ENCODE measurements at regions not wholly inside any gene's neighbourhood (a gene's known extent, or its start where the extent isn't known, plus 50 kb on each side); places are given as distances from the start of the nearest gene placed in this dataset.

DNA sequence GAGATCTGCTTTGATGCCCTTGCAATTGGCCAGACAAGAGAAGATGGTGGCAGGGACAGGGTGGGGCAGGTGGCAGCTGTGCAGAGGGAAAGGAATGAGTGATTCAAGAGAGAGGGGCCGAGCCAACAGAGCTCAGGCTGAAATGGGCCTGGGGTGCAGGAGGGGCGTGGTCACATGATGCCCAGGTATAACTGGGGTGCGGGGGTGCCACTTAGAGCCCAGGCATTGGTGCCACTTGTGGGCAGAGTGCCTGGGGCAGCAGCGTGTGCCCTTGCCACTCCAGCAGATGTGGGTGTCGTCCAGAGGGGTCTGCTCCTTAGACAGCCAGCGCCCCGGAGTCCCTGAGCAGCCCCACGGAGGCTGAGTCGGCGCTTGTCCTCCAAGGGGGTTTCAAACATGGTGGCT, 88.7 kb downstream of the PLXNA1 start:
- ATAC-seq (ENCODE audit: insufficient read depth, low read depth) (no peak), DNase-seq (no peak)
- H3K27ac ChIP-seq (ENCODE audit: low read length) = no peak overlapping the region
- H3K9me3 ChIP-seq (ENCODE audit: insufficient read depth, low read length, severe bottlenecking) = no peaks in the 10 kb centered on the region
- no peaks in the 10 kb centered on the region; the same call in 1 of the 2 replicates for H4K20me1 ChIP-seq (ENCODE audit: insufficient read depth, low read length)
- no peak overlapping the region for H3K4me3 ChIP-seq (ENCODE audit: low read depth in 1 of 2, low read length in 2 of 2)
- TF ChIP-seq, protein P1, sequence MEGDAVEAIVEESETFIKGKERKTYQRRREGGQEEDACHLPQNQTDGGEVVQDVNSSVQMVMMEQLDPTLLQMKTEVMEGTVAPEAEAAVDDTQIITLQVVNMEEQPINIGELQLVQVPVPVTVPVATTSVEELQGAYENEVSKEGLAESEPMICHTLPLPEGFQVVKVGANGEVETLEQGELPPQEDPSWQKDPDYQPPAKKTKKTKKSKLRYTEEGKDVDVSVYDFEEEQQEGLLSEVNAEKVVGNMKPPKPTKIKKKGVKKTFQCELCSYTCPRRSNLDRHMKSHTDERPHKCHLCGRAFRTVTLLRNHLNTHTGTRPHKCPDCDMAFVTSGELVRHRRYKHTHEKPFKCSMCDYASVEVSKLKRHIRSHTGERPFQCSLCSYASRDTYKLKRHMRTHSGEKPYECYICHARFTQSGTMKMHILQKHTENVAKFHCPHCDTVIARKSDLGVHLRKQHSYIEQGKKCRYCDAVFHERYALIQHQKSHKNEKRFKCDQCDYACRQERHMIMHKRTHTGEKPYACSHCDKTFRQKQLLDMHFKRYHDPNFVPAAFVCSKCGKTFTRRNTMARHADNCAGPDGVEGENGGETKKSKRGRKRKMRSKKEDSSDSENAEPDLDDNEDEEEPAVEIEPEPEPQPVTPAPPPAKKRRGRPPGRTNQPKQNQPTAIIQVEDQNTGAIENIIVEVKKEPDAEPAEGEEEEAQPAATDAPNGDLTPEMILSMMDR (IDR thresholded peaks at IDR 0.05; ENCODE audit: borderline replicate concordance, extremely low read depth, low read length, poor library complexity, severe bottlenecking) = no peak
- TF ChIP-seq EZH2 (IDR thresholded peaks at IDR 0.05; ENCODE audit: borderline replicate concordance, low read depth, low read length, severe bottlenecking) = no peak
- H3K36me3 ChIP-seq (ENCODE audit: insufficient read depth, low read length) = no peaks in the 10 kb centered on the region
- H3K79me2 ChIP-seq (ENCODE audit: insufficient read depth, low read length) = no peaks in the 10 kb centered on the region
- H3K27me3 ChIP-seq (ENCODE audit: insufficient read depth, low read length, poor library complexity) = no peaks in the 10 kb centered on the region
- no peak overlapping the region for H3K9ac ChIP-seq (ENCODE audit: low read depth, low read length)
- no peak overlapping the region for H2AFZ ChIP-seq (ENCODE audit: low read depth, low read length)
- peaks cover 11% of the 10 kb centered on the region; the same call in 1 of the 2 replicates for H3K4me1 ChIP-seq (ENCODE audit: insufficient read depth, low read length)
- H3K4me2 ChIP-seq (ENCODE audit: insufficient read depth, low read length) = no peak overlapping the region

DNA sequence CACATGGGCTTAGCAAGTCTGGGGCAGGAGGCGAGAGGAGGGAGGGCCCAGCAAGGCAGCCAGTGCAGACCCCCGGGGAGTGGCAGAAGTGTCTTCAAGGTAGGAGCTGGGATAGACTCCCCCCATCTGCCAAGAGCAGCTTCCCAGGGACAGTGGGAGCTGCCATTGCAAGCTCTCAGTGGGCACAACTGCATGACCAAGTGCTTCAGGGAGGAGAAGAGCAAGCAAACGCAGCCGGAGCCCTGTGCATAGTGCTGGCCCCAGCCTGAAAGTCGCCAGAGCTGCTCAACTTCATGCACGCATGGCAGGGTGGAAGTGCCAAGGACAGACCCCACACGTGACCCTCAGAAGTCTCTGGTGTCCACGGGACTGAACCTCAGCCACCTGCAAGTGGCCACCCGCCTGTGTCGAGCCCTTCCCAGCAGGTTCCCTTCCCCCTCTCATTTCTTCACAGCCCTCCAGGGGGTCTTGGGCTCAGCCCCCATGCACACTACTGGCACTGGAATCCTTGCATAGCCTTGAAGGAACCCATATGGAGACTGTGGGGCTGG, 89.4 kb downstream of the PLXNA1 start:
- no peaks in the 10 kb centered on the region for H3K79me2 ChIP-seq (ENCODE audit: insufficient read depth, low read length)
- H3K9ac ChIP-seq (ENCODE audit: low read depth, low read length) = no peak overlapping the region
- H3K36me3 ChIP-seq (ENCODE audit: insufficient read depth, low read length) = no peaks in the 10 kb centered on the region
- no peaks in the 10 kb centered on the region for H3K9me3 ChIP-seq (ENCODE audit: insufficient read depth, low read length, severe bottlenecking)
- peaks cover 11% of the 10 kb centered on the region; the same call in 1 of the 2 replicates for H3K4me1 ChIP-seq (ENCODE audit: insufficient read depth, low read length)
- H4K20me1 ChIP-seq (ENCODE audit: insufficient read depth, low read length) = no peaks in the 10 kb centered on the region; the same call in 1 of the 2 replicates
- DNase-seq (no peak), ATAC-seq (ENCODE audit: insufficient read depth, low read depth) (no peak)
- H3K4me2 ChIP-seq (ENCODE audit: insufficient read depth, low read length) = no peak overlapping the region
- H3K27ac ChIP-seq (ENCODE audit: low read length) = no peak overlapping the region
- TF ChIP-seq, protein P1 (IDR thresholded peaks at IDR 0.05; ENCODE audit: borderline replicate concordance, extremely low read depth, low read length, poor library complexity, severe bottlenecking) = no peak
- no peak for TF ChIP-seq EZH2 (IDR thresholded peaks at IDR 0.05; ENCODE audit: borderline replicate concordance, low read depth, low read length, severe bottlenecking)
- no peak overlapping the region for H2AFZ ChIP-seq (ENCODE audit: low read depth, low read length)
- H3K27me3 ChIP-seq (ENCODE audit: insufficient read depth, low read length, poor library complexity) = no peaks in the 10 kb centered on the region
- H3K4me3 ChIP-seq (ENCODE audit: low read depth in 1 of 2, low read length in 2 of 2) = no peak overlapping the region

DNA sequence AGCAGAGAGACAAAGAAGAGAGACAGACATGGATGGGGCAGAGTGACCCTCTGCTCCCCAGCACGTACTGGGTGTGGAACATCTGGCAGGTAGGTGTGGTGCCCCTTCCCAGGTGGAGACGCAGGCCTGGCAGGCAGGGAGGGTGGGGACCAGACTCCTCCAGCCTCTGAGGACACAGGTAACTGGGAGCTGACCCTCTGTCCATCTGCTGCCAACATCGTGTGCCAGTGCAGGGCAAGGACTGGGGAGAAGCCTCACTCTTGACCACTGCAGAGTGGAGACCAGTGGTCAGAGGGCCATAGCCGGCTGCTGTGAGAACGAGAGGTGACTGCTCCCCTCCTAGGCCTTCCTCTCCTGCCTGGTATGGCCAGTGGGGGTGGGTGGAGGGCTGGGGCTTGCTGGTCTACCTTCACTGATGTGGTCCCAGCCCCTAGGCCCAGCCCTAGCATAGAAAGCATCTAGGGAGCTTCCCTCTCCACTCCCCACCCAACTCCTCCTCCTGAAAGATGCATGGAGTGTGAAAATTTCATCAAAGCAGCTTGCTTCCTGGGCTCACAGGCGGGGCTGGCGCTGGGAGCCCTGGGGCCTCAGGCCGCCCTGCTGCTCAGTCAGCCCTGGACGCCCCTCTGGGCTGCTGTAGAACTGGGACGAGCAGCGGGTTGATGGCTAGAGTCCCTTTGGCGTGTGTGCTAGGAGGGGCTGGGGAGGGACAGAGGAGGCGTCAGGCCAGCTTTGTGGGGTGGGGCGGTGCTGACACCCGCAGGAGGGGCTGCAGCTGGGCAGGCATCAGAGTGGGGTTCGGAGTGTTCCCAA, 90.3 kb downstream of the PLXNA1 start:
- no peak overlapping the region for H3K4me2 ChIP-seq (ENCODE audit: insufficient read depth, low read length)
- ATAC-seq (ENCODE audit: insufficient read depth, low read depth) = no peak
- no peaks in the 10 kb centered on the region for H3K79me2 ChIP-seq (ENCODE audit: insufficient read depth, low read length)
- no peaks in the 10 kb centered on the region for H3K36me3 ChIP-seq (ENCODE audit: insufficient read depth, low read length)
- peaks cover 11% of the 10 kb centered on the region; the same call in 1 of the 2 replicates for H3K4me1 ChIP-seq (ENCODE audit: insufficient read depth, low read length)
- no peak overlapping the region for H3K27ac ChIP-seq (ENCODE audit: low read length)
- H3K4me3 ChIP-seq (ENCODE audit: low read depth in 1 of 2, low read length in 2 of 2) = no peak overlapping the region
- H3K9me3 ChIP-seq (ENCODE audit: insufficient read depth, low read length, severe bottlenecking) = no peaks in the 10 kb centered on the region
- H4K20me1 ChIP-seq (ENCODE audit: insufficient read depth, low read length) = no peaks in the 10 kb centered on the region; the same call in 1 of the 2 replicates
- TF ChIP-seq, protein P1 (IDR thresholded peaks at IDR 0.05; ENCODE audit: borderline replicate concordance, extremely low read depth, low read length, poor library complexity, severe bottlenecking) = no peak
- no peak for TF ChIP-seq EZH2 (IDR thresholded peaks at IDR 0.05; ENCODE audit: borderline replicate concordance, low read depth, low read length, severe bottlenecking)
- H3K9ac ChIP-seq (ENCODE audit: low read depth, low read length) = no peak overlapping the region
- H3K27me3 ChIP-seq (ENCODE audit: insufficient read depth, low read length, poor library complexity) = no peaks in the 10 kb centered on the region
- DNase-seq = no peak
- H2AFZ ChIP-seq (ENCODE audit: low read depth, low read length) = no peak overlapping the region
